HG02943 (cell line): ENCODE measurements at regions not wholly inside any gene's neighbourhood (a gene's known extent, or its start where the extent isn't known, plus 50 kb on each side); places are given as distances from the start of the nearest gene placed in this dataset.

Source experiments
- ATAC-seq: cut with Tn5 transposase; IDR thresholded peaks from one replicate; pipeline ENCODE4 v1.9.1; 2021; ENCODE audit warnings: mild to moderate bottlenecking, low read depth, moderate library complexity; ENCODE audit not compliant: unreplicated experiment

GRCh38 chr4:100811046-100811445 lies 293.2 kb upstream of the EMCN start:
- no peak for ATAC-seq

GRCh38 chr4:100809506-100809905 lies 291.7 kb upstream of the EMCN start:
- no peak for ATAC-seq

GRCh38 chr4:100806988-100807387 lies 289.2 kb upstream of the EMCN start:
- no peak for ATAC-seq

GRCh38 chr4:100805538-100805937 lies 287.7 kb upstream of the EMCN start:
- no peak for ATAC-seq

GRCh38 chr4:100804576-100805360 lies 286.9 kb upstream of the EMCN start:
- no peak for ATAC-seq

GRCh38 chr4:100803751-100804150 lies 285.9 kb upstream of the EMCN start:
- no peak for ATAC-seq

- no peak for ATAC-seq
Observed at GRCh38 chr4:100799761-100800539, 282.1 kb upstream of the EMCN start.

- ATAC-seq = no peak
Observed at GRCh38 chr4:100797791-100798190, 280.0 kb upstream of the EMCN start.

GRCh38 chr4:100797356-100797755 lies 279.5 kb upstream of the EMCN start:
- no peak for ATAC-seq

- no peak for ATAC-seq
Observed at GRCh38 chr4:100796332-100796731, 278.5 kb upstream of the EMCN start.

GRCh38 chr4:100795581-100795980 lies 277.8 kb upstream of the EMCN start:
- no peak for ATAC-seq

GRCh38 chr4:100790836-100791615 lies 273.2 kb upstream of the EMCN start:
- no peak for ATAC-seq

- no peak for ATAC-seq
Observed at GRCh38 chr4:100789991-100790390, 272.2 kb upstream of the EMCN start.

GRCh38 chr4:100786481-100786880 lies 268.7 kb upstream of the EMCN start:
- no peak for ATAC-seq

- ATAC-seq = no peak
Observed at GRCh38 chr4:100782356-100782755, 264.5 kb upstream of the EMCN start.

- ATAC-seq = no peak
Observed at GRCh38 chr4:100781435-100781834, 263.6 kb upstream of the EMCN start.

GRCh38 chr4:100780126-100780525 lies 262.3 kb upstream of the EMCN start:
- no peak for ATAC-seq

GRCh38 chr4:100778431-100778830 lies 260.6 kb upstream of the EMCN start:
- ATAC-seq = no peak

- ATAC-seq = no peak
Observed at GRCh38 chr4:100762738-100763137, 244.9 kb upstream of the EMCN start.

GRCh38 chr4:100754751-100755150 lies 236.9 kb upstream of the EMCN start:
- no peak for ATAC-seq

- no peak for ATAC-seq
Observed at GRCh38 chr4:100746141-100746739, 228.4 kb upstream of the EMCN start.
